ENCODE measurements at regions not wholly inside any gene's neighbourhood (a gene's known extent, or its start where the extent isn't known, plus 50 kb on each side); places are given as distances from the start of the nearest gene placed in this dataset.

- no peaks in the 10 kb centered on the region for H3K4me1 Mint-ChIP-seq
- peaks cover 10% of the 10 kb centered on the region for H3K36me3 Mint-ChIP-seq (ENCODE audit: low read depth)
- no peak overlapping the region for H3K4me3 Mint-ChIP-seq
Observed at GRCh38 chr14:39563361-39563760, 131.1 kb upstream of the FBXO33 start.

GRCh38 chr14:39562175-39562574 is 129.9 kb upstream of the FBXO33 start:
- TF ChIP-seq CTCF (IDR thresholded peaks at IDR 0.05) = no peak
- Mint-ChIP-seq H3K9me3 (peaks cover 22% of the 10 kb centered on the region), H3K27ac (no peak overlapping the region), H3K4me3 (no peak overlapping the region), H3K4me1 (no peaks in the 10 kb centered on the region), H3K27me3 (ENCODE audit: low read depth, poor library complexity) (no peaks in the 10 kb centered on the region), H3K36me3 (ENCODE audit: low read depth) (peaks cover 10% of the 10 kb centered on the region)
- no peak for DNase-seq

More at GRCh38 chr14:39563361-39563760, 131.1 kb upstream of the FBXO33 start:
- Mint-ChIP-seq H3K27ac (no peak overlapping the region), H3K27me3 (ENCODE audit: low read depth, poor library complexity) (no peaks in the 10 kb centered on the region), H3K9me3 (peaks cover 22% of the 10 kb centered on the region)
- DNase-seq = no peak
- no peak for TF ChIP-seq CTCF (IDR thresholded peaks at IDR 0.05)

DNA sequence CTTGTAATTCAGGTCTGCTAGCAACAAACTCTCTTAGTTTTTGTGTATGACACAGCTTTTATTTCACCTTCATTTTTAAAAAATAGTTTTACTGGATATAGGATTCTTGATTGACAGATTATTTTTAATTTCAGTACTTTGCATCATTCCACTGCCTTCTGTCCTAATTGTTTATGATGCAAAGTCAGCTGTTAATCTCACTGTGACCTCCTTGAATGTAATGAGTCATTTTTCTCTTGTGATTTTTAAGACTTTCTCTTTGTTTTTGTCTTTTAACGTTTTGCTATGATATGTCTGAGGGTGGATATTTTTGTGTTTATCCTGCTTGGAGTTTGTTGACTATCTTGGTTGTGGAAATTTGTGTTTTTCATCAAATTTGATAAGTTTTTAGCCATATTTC is 126.3 kb upstream of the FBXO33 start:
- DNase-seq = no peak
- Mint-ChIP-seq H3K27me3 (ENCODE audit: low read depth, poor library complexity) (peaks cover 5% of the 10 kb centered on the region), H3K9me3 (peaks cover 25% of the 10 kb centered on the region), H3K27ac (no peak overlapping the region), H3K4me1 (peaks cover 17% of the 10 kb centered on the region), H3K36me3 (ENCODE audit: low read depth) (peaks cover 16% of the 10 kb centered on the region), H3K4me3 (no peak overlapping the region)
- TF ChIP-seq CTCF (IDR thresholded peaks at IDR 0.05) = no peak

DNA sequence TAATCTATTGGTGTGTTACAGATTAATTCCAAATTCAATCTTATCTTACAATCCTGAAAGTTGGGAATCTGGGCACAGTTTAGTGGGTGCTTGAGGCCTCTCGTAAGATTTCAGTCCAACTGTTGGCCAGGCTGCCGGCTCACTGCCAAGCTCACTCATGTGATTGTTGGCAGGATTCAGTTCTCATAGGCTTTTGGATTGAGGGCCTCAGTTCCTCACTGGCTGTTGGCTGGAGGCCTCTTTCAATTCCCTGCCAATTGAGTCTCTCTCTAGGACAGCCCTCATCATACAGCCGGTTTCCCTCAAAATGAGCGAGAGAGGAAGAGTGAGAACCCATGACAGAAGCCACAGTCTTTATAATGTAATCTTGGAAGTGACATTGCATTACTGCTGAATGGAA is 123.5 kb upstream of the FBXO33 start:
- peaks cover 16% of the 10 kb centered on the region for H3K36me3 Mint-ChIP-seq (ENCODE audit: low read depth)
- H3K4me3 Mint-ChIP-seq = no peak overlapping the region
- no peak for DNase-seq
- peaks cover 27% of the 10 kb centered on the region for H3K9me3 Mint-ChIP-seq
- peak overlapping the region; percentile 57 for H3K27ac Mint-ChIP-seq
- H3K4me1 Mint-ChIP-seq = peaks cover 19% of the 10 kb centered on the region
- no peak for TF ChIP-seq CTCF (IDR thresholded peaks at IDR 0.05)
- peaks cover 6% of the 10 kb centered on the region for H3K27me3 Mint-ChIP-seq (ENCODE audit: low read depth, poor library complexity)

- H3K9me3 Mint-ChIP-seq = peaks cover 24% of the 10 kb centered on the region
Observed at GRCh38 chr14:39554576-39554975, 122.3 kb upstream of the FBXO33 start.

More at GRCh38 chr14:39554576-39554975, 122.3 kb upstream of the FBXO33 start:
- no peak for TF ChIP-seq CTCF (IDR thresholded peaks at IDR 0.05)
- Mint-ChIP-seq H3K4me3 (no peak overlapping the region), H3K4me1 (peaks cover 19% of the 10 kb centered on the region), H3K27me3 (ENCODE audit: low read depth, poor library complexity) (peaks cover 6% of the 10 kb centered on the region), H3K36me3 (ENCODE audit: low read depth) (peaks cover 16% of the 10 kb centered on the region), H3K27ac (peak overlapping the region; percentile 90)
- DNase-seq = no peak
